K562 (cell line): ENCODE measurements at regions not wholly inside any gene's neighbourhood (a gene's known extent, or its start where the extent isn't known, plus 50 kb on each side); places are given as distances from the start of the nearest gene placed in this dataset.

Experiments
- ARNT ChIP-seq, 2 experiments: fragments of 450-650 bp; IDR thresholded peaks; 2 replicates each; pipeline ENCODE4 v1.6.1; 2016; ENCODE audit warnings: mild to moderate bottlenecking in 1 of 2
- LCOR ChIP-seq: sonication (generic); formaldehyde crosslinking; IDR thresholded peaks from 2 replicates; pipeline ENCODE4 v1.8.0; 2022; ENCODE audit warnings: mild to moderate bottlenecking, missing genetic modification reagents
- MAX ChIP-seq: sonication (generic); formaldehyde crosslinking; IDR thresholded peaks from 2 replicates; pipeline ENCODE4 v1.9.0; 2022; ENCODE audit warnings: mild to moderate bottlenecking, missing genetic modification reagents
- POU5F1 ChIP-seq: fragments of 150-350 bp; IDR thresholded peaks from 2 replicates; pipeline ENCODE4 v1.6.1; 2014; ENCODE audit warnings: borderline replicate concordance, low read length, low read depth, mild to moderate bottlenecking; ENCODE audit not compliant: partially characterized antibody
- PREB ChIP-seq: sonication (generic); formaldehyde crosslinking; IDR thresholded peaks from 2 replicates; pipeline ENCODE4 v1.8.1; 2023; ENCODE audit warnings: mild to moderate bottlenecking, missing genetic modification reagents
- RAD21 ChIP-seq, 2 experiments: fragments of 250-450 bp in 1 of 2; fragments of 450-650 bp in 1 of 2; sonication (Bioruptor Pico) in 1 of 2; formaldehyde crosslinking in 1 of 2; IDR thresholded peaks in 1 of 2; conservative IDR thresholded peaks in 1 of 2; 2 replicates each; pipeline versions ENCODE4 v1.4.0 to v1.8.0; 2020 to 2022; ENCODE audit warnings: mild to moderate bottlenecking in 2 of 2, moderate library complexity in 1 of 2
- SIX5 ChIP-seq, 2 experiments: IDR thresholded peaks; 2 replicates each; pipeline ENCODE4 v1.6.1; 2011; ENCODE audit warnings: low read length in 2 of 2, borderline replicate concordance in 1 of 2, low read depth in 1 of 2, mild to moderate bottlenecking in 1 of 2, moderate library complexity in 1 of 2; ENCODE audit not compliant: insufficient read depth in 1 of 2
- YY1 ChIP-seq, 3 experiments: IDR thresholded peaks; 2 replicates each; pipeline ENCODE4 v1.6.1; 2011; ENCODE audit warnings: low read length in 2 of 3, mild to moderate bottlenecking in 2 of 3, moderate library complexity in 2 of 3, borderline replicate concordance in 1 of 3, control low read depth in 1 of 3, low read depth in 1 of 3; ENCODE audit not compliant: insufficient read depth in 3 of 3, insufficient replicate concordance in 2 of 3, control insufficient read depth in 1 of 3, insufficient read length in 1 of 3; ENCODE audit errors: extremely low read depth in 1 of 3
- ZBTB2 ChIP-seq: fragments of 450-650 bp; IDR thresholded peaks from 2 replicates; pipeline ENCODE4 v1.6.1; 2016; ENCODE audit warnings: antibody characterized with exemption
- ZNF311 ChIP-seq: fragments of 250-450 bp; sonication (Bioruptor Pico); IDR thresholded peaks from 2 replicates; pipeline ENCODE4 v1.4.0; 2020; ENCODE audit warnings: mild to moderate bottlenecking, moderate library complexity
- ZNF780A ChIP-seq: fragments of 250-450 bp; sonication (Bioruptor Pico); IDR thresholded peaks from 2 replicates; pipeline ENCODE4 v1.5.0; 2021; ENCODE audit warnings: mild to moderate bottlenecking
- TF ChIP-seq, protein P1 (sequence below), 3 experiments: IDR thresholded peaks in 2 of 3; conservative IDR thresholded peaks in 1 of 3; 2 replicates each; pipeline ENCODE4 v1.5.1; 2011 to 2012; ENCODE audit warnings: low read length in 3 of 3, mild to moderate bottlenecking in 3 of 3, control low read depth in 2 of 3, improper control_type of control experiment in 1 of 3, inconsistent platforms in 1 of 3, low read depth in 1 of 3, mixed read lengths in 1 of 3, moderate library complexity in 1 of 3; ENCODE audit not compliant: insufficient read depth in 2 of 3
- TF ChIP-seq, protein P2 (sequence below), 2 experiments: fragments of 450-650 bp; formaldehyde crosslinking in 1 of 2; IDR thresholded peaks; 2 replicates each; pipeline versions ENCODE4 v1.4.0 to v1.6.1; 2014 to 2020; ENCODE audit warnings: mild to moderate bottlenecking in 2 of 2, borderline replicate concordance in 1 of 2, low read depth in 1 of 2

DNA sequence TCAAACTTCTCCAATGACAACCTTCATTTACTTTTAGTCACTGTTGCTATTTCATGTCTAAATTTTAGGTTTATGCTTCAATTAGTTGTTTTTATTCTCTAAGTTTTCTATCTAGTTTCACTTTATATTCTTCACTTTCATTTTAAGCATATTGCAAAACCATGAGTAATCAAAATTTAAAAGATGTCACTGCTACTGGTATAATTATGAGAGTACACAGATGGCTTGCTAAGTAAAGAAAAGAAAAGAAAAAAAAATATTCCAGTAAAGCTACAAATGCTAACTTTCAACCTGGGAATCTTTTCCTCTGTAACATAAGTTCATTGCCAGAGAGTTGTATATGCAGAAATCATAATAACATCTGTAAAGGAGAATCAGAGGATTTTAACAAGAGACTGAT is 1624.7 kb downstream of the PCDH9 start:
- TF ChIP-seq POU5F1: no peak
- TF ChIP-seq ZBTB2: no peak
- TF ChIP-seq ZNF780A (CRISPR knock-in tag): no peak
- no peak for TF ChIP-seq ARNT (IDR thresholded peaks at IDR 0.05)
- TF ChIP-seq SIX5 (IDR thresholded peaks at IDR 0.05; ENCODE audit: borderline replicate concordance in 1 of 2, insufficient read depth in 1 of 2, low read depth in 1 of 2, low read length in 2 of 2): no peak
- TF ChIP-seq, protein P1, sequence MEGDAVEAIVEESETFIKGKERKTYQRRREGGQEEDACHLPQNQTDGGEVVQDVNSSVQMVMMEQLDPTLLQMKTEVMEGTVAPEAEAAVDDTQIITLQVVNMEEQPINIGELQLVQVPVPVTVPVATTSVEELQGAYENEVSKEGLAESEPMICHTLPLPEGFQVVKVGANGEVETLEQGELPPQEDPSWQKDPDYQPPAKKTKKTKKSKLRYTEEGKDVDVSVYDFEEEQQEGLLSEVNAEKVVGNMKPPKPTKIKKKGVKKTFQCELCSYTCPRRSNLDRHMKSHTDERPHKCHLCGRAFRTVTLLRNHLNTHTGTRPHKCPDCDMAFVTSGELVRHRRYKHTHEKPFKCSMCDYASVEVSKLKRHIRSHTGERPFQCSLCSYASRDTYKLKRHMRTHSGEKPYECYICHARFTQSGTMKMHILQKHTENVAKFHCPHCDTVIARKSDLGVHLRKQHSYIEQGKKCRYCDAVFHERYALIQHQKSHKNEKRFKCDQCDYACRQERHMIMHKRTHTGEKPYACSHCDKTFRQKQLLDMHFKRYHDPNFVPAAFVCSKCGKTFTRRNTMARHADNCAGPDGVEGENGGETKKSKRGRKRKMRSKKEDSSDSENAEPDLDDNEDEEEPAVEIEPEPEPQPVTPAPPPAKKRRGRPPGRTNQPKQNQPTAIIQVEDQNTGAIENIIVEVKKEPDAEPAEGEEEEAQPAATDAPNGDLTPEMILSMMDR (IDR thresholded peaks at IDR 0.05 in 2 of 3, conservative IDR thresholded peaks at IDR 0.05 in 1 of 3; ENCODE audit: insufficient read depth in 2 of 3, low read depth in 1 of 3, low read length in 3 of 3): no peak
- TF ChIP-seq PREB: no peak
- no peak for TF ChIP-seq MAX (CRISPR knock-in tag)
- TF ChIP-seq, protein P2, sequence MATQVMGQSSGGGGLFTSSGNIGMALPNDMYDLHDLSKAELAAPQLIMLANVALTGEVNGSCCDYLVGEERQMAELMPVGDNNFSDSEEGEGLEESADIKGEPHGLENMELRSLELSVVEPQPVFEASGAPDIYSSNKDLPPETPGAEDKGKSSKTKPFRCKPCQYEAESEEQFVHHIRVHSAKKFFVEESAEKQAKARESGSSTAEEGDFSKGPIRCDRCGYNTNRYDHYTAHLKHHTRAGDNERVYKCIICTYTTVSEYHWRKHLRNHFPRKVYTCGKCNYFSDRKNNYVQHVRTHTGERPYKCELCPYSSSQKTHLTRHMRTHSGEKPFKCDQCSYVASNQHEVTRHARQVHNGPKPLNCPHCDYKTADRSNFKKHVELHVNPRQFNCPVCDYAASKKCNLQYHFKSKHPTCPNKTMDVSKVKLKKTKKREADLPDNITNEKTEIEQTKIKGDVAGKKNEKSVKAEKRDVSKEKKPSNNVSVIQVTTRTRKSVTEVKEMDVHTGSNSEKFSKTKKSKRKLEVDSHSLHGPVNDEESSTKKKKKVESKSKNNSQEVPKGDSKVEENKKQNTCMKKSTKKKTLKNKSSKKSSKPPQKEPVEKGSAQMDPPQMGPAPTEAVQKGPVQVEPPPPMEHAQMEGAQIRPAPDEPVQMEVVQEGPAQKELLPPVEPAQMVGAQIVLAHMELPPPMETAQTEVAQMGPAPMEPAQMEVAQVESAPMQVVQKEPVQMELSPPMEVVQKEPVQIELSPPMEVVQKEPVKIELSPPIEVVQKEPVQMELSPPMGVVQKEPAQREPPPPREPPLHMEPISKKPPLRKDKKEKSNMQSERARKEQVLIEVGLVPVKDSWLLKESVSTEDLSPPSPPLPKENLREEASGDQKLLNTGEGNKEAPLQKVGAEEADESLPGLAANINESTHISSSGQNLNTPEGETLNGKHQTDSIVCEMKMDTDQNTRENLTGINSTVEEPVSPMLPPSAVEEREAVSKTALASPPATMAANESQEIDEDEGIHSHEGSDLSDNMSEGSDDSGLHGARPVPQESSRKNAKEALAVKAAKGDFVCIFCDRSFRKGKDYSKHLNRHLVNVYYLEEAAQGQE (IDR thresholded peaks at IDR 0.05; ENCODE audit: borderline replicate concordance): no peak
- TF ChIP-seq, protein P2 (CRISPR knock-in tag; IDR thresholded peaks at IDR 0.05; ENCODE audit: low read depth): no peak
- TF ChIP-seq ZNF311 (CRISPR knock-in tag): no peak
- no peak for TF ChIP-seq RAD21 (CRISPR knock-in tag; conservative IDR thresholded peaks at IDR 0.05 in 1 of 2, IDR thresholded peaks at IDR 0.05 in 1 of 2)
- no peak for TF ChIP-seq LCOR
- no peak for TF ChIP-seq YY1 (IDR thresholded peaks at IDR 0.05; ENCODE audit: borderline replicate concordance in 1 of 3, control insufficient read depth in 1 of 3, extremely low read depth in 1 of 3, insufficient read depth in 3 of 3, insufficient read length in 1 of 3, insufficient replicate concordance in 2 of 3, low read depth in 1 of 3, low read length in 2 of 3)
